ENCODE measurements at regions not wholly inside any gene's neighbourhood (a gene's known extent, or its start where the extent isn't known, plus 50 kb on each side); places are given as distances from the start of the nearest gene placed in this dataset.

GRCh38 chr6:84618046-84618752 lies 146.2 kb downstream of the TBX18 start:
- peaks cover 4% of the 10 kb centered on the region for H3K27me3 Mint-ChIP-seq
- no peak overlapping the region for H3K4me3 Mint-ChIP-seq
- peaks cover 7% of the 10 kb centered on the region for H3K9me3 Mint-ChIP-seq
- no peak for DNase-seq (ENCODE audit: extremely low spot score, unreplicated experiment)
- no peaks in the 10 kb centered on the region for H3K4me1 Mint-ChIP-seq (ENCODE audit: unreplicated experiment)
- H3K27ac Mint-ChIP-seq: no peak overlapping the region
- H3K36me3 Mint-ChIP-seq: no peaks in the 10 kb centered on the region
- TF ChIP-seq CTCF (conservative IDR thresholded peaks at IDR 0.05): no peak

DNA sequence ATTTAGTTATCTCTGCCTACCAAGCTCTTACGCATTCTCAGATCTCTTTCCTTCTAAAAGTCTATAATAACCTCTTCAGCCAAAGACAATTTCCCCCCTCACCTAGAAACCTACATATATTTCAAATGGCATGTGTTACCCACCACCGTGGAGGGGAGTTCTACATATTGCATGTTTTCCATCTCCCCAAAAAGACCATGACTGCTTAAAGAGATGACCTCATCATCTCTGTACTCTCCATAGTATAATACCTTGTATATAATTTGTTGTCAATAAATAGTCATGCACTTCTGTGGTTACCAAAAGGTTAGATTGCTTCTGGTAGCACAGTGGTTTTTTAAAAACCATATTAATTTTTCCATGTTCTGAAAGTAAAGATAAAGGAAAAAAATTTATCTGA lies 148.4 kb downstream of the TBX18 start:
- no peak overlapping the region for H3K4me3 Mint-ChIP-seq
- no peak for DNase-seq (ENCODE audit: extremely low spot score, unreplicated experiment)
- no peaks in the 10 kb centered on the region for H3K27me3 Mint-ChIP-seq
- no peaks in the 10 kb centered on the region for H3K9me3 Mint-ChIP-seq
- H3K36me3 Mint-ChIP-seq: no peaks in the 10 kb centered on the region
- no peak for TF ChIP-seq CTCF (conservative IDR thresholded peaks at IDR 0.05)
- H3K27ac Mint-ChIP-seq: no peak overlapping the region
- no peaks in the 10 kb centered on the region for H3K4me1 Mint-ChIP-seq (ENCODE audit: unreplicated experiment)

DNA sequence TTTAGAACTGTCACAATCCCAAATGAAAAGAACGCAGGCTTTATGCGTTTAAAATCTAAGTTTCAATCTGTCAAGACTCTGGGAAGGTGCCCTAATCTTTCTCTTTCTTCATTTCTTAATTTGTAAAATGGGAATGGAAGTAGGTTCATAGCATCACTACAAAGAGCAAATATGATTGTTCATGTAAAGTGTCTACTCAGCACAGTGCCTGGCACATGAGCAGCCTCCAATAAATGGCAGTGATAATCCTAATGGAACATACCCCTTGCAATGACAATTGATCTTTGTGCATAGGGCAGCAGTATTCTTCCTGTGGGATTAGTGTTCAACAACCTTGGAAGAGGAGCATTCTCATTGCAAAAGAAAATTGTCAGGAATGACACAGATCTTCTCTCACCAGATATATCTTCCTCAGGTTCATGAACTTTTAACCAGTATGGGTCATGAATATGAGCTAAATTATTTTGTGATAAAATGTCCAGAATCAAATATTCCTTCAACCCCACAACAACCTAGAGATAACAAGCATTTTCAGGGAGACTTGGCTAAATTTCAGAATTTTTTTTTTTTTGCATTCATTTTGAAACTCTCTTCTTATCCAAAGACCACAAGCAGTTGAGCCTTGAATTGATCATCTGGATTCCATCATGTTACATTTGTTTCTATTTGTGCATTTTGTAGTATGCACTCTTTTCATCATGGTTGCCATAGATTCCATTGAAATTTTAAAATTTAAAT lies 149.1 kb downstream of the TBX18 start:
- no peak for TF ChIP-seq CTCF (conservative IDR thresholded peaks at IDR 0.05)
- H3K27me3 Mint-ChIP-seq: no peaks in the 10 kb centered on the region
- H3K9me3 Mint-ChIP-seq: no peaks in the 10 kb centered on the region
- no peak for DNase-seq (ENCODE audit: extremely low spot score, unreplicated experiment)
- no peaks in the 10 kb centered on the region for H3K36me3 Mint-ChIP-seq
- H3K27ac Mint-ChIP-seq: no peak overlapping the region
- no peak overlapping the region for H3K4me3 Mint-ChIP-seq
- no peaks in the 10 kb centered on the region for H3K4me1 Mint-ChIP-seq (ENCODE audit: unreplicated experiment)

DNA sequence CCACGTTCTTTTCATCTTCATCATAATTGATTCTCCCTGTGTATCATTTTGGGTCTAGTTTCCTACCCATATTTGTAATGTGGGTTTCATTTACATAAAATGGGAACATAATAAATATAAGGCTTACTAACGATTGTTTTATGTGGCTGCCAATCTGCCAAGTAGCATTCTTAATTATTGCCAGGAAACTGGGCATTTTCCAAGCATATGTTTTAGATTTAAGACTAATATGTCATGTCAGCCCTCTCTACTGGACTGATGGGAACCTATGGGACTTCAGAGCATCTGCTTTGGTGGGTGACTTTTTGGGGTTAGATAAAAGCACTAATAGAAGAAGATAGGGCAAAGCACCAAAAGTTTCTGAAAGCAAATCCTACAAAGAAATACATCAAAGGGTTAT lies 157.5 kb downstream of the TBX18 start:
- Mint-ChIP-seq H3K4me3 (no peak overlapping the region), H3K9me3 (peaks cover 4% of the 10 kb centered on the region), H3K27me3 (no peaks in the 10 kb centered on the region), H3K4me1 (ENCODE audit: unreplicated experiment) (no peaks in the 10 kb centered on the region), H3K27ac (no peak overlapping the region), H3K36me3 (no peaks in the 10 kb centered on the region)
- no peak for TF ChIP-seq CTCF (conservative IDR thresholded peaks at IDR 0.05)
- DNase-seq (ENCODE audit: extremely low spot score, unreplicated experiment): no peak

DNA sequence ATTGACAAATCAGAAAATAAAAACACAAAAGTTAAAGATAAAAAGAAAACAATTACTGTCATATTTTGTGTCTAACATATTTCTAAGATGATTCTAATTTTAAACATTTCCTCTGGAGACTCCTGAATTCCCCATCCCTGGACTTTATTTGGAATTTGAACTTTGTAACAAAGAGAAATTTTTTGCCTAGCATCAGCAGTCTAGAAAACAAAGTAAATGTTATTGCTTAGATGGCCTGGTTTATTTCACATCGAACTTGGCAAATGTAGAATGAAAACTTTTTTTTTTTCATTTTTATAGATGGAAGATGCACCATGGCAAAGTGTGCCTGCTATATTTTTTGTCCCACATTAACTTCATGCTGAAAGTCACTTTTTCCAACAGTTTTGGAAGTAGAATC lies 159.1 kb downstream of the TBX18 start:
- Mint-ChIP-seq H3K4me3 (no peak overlapping the region), H3K4me1 (ENCODE audit: unreplicated experiment) (no peaks in the 10 kb centered on the region), H3K27me3 (no peaks in the 10 kb centered on the region), H3K27ac (no peak overlapping the region), H3K36me3 (no peaks in the 10 kb centered on the region), H3K9me3 (peaks cover 4% of the 10 kb centered on the region)
- DNase-seq (ENCODE audit: extremely low spot score, unreplicated experiment): no peak
- no peak for TF ChIP-seq CTCF (conservative IDR thresholded peaks at IDR 0.05)

All from type B pancreatic cell (in vitro differentiated cells).